Left kidney (tissue), 1 donor: ENCODE measurements at regions not wholly inside any gene's neighbourhood (a gene's known extent, or its start where the extent isn't known, plus 50 kb on each side); places are given as distances from the start of the nearest gene placed in this dataset.
"Not testable (repeated sequence)": the region's sequence is repeated elsewhere in the genome, so short reads cannot be mapped to it uniquely, and the experiment has no call there.

Experiments used
- DNase-seq: peaks from one replicate; pipeline ENCODE4 v3.0.0-alpha.2; 2013

DNA sequence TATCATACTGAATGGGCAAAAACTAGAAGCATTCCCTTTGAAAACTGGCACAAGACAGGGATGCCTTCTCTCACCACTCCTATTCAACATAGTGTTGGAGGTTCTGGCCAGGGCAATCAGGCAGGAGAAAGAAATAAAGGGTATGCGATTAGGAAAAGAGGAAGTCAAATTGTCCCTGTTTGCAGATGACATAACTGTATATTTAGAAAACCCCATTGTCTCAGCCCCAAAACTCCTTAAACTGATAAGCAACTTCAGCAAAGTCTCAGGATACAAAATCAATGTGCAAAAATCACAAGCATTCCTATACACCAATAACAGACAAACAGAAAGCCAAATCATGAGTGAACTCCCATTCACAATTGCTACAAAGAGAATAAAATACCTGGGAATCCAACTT lies 52.5 kb upstream of the CCDC71L start:
- DNase-seq: not testable (repeated sequence)

DNA sequence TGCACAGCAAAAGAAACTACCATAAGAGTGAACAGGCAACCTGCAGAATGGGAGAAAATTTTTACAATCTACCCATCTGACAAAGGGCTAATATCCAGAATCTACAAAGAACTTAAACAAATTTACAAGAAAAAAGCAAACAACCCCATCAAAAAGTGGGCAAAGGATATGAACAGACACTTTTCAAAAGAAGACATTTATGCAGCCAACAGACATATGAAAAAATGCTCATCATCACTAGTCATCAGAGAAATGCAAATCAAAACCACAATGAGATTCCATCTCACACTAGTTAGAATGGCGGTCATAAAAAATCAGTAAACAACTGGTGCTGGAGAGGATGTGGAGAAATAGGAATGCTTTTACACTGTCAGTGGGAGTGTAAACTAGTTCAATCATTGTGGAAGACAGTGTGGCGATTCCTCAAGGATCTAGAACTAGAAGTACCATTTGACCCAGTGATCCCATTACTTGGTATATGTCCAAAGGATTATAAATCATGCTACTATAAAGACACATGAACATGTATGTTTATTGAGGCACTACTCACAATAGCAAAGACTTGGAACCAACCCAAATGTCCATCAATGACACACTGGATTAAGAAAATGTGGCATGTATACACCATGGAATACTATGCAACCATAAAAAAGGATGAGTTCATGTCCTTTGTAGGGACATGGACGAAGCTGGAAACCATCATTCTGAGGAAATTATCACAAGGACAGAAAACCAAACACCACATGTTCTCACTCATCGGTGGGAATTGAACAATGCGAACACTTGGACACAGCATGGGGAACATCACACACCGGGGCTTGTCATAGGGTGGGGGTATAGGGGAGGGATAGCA lies 53.9 kb upstream of the CCDC71L start:
- not testable (repeated sequence) for DNase-seq

DNA sequence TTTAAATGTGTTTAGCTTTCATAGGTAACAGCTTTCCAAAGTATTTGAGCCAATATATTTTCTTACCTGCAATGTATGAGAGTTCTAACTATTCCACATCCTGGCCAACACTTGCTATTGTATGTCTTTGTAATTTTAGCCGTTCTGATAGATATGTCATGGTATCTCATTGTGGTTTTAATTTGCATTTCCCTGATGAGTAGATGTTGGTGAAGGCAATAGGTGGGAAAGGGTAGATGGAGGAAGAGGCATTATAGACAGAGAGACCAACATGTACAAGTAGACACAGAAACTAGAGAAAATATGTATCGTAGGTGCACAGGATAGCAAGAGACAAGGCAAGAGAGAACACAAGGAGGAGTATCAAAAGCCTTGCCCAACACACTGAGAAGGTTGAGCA lies 54.8 kb upstream of the CCDC71L start:
- DNase-seq: no peak

DNA sequence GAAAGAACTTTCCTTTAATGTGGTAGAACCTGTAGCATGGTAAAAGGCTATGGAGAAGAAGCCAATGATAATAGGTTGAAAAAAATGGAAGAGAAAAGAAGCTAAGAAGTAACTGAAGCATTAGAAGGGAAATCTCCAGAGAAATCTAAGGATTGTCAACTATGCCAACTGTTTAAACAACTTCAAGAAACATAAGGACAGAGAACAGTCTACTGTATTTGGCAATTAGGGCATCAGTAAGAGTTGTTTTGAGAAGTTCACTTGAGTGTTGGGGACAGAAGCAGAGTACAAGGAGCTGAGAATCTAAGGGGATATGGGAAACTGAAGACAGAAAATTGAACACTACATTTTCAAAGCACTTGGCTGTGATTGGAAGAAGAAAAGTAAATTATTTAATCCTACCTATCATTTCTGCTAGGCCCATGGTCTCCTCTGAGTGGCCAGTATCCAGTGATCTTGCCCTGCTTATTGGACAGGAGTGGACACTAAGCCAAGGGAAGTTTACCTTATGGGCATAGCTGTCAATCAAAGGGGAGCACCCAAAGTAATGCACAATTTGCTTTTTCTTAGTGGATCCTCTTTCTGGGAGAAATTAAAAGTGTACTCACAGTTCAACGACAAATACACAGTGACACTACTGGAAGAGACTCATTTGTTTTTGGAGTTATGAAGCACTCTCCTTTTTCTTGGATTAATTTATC lies 56.4 kb upstream of the CCDC71L start:
- DNase-seq: no peak

DNA sequence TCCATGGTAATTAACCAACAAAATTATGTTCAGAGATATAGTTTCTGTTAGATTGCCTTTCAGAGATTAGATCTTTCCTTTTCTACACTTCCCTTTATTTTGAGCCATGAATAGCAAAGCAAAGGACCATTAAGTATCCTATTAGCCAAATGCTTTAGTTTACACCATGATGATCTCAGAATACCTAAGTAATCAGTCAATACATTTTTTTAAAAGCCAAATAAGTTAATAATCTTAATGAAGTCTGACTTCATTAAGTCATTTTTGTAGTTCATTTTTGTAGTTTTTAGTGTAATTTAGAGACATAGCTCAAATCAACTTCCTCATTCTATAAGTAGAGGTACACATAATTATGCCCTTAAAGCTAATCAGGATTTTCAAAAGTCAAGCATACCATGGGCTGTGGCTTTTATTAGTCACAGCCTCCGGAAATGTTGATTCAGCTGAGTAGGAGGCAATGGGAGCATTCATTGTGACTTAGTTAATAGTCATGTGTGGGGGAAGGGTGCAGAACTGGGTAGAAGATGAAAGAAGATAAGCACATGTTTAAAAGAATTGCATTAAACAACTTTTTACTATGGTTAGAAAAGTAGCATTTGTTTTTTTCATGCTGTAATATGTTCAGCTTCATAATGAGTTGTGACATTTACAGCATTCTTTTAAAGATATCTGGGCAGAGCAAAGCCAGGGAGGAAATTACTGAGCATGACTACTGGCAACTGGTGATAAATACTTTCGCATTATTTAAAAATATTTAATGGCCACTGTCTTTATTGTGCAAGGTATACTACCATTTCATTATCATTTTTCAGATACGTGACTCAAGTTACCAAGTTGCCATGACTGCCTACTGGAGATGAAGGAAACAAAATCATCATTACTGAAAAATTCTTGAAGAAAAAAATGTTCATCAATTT lies 57.3 kb upstream of the CCDC71L start:
- DNase-seq: peak; percentile 59

GRCh38 chr7:106720641-106721040 lies 59.7 kb upstream of the CCDC71L start:
- DNase-seq: no peak

GRCh38 chr7:106721816-106722785 lies 61.1 kb upstream of the CCDC71L start:
- DNase-seq: no peak

DNA sequence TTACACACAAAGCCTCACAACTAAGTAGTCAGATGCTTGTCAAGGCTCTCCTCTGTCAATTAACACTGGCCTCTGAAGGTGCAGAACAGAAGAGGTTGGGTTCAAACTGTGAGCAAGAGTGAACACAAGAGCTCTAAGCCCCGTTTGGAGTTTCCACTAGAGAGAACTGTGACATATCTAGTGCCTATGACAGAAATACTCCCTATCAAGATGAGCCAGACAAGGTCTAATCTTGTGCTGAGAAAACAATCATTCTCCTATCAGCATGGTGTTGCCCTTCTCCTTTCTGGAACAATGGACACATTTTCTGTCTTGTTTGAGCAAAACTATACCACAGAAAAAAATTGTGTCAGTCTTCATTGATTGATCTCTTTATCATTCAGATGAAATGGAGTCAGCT lies 62.4 kb upstream of the CCDC71L start:
- no peak for DNase-seq

GRCh38 chr7:106729720-106730385 lies 68.9 kb upstream of the CCDC71L start:
- no peak for DNase-seq

DNA sequence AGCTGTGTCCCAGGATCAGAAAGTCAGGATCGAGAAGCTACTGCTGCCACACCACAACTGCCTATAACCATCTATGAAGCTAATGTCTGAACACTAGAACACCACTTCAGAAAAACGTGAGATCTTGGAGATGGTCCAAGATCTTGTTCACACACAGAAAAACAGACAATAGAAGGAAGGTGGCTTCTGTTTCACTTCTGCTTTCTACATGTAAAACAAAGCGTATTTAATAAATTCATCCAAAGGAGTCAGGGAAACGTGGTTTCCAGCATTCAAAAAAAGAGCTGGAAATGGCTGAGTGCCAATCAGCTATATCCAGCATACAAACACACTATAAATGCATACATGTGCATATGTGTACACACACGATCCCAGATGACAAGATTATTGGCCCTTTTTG lies 70.2 kb upstream of the CCDC71L start:
- DNase-seq: no peak

DNA sequence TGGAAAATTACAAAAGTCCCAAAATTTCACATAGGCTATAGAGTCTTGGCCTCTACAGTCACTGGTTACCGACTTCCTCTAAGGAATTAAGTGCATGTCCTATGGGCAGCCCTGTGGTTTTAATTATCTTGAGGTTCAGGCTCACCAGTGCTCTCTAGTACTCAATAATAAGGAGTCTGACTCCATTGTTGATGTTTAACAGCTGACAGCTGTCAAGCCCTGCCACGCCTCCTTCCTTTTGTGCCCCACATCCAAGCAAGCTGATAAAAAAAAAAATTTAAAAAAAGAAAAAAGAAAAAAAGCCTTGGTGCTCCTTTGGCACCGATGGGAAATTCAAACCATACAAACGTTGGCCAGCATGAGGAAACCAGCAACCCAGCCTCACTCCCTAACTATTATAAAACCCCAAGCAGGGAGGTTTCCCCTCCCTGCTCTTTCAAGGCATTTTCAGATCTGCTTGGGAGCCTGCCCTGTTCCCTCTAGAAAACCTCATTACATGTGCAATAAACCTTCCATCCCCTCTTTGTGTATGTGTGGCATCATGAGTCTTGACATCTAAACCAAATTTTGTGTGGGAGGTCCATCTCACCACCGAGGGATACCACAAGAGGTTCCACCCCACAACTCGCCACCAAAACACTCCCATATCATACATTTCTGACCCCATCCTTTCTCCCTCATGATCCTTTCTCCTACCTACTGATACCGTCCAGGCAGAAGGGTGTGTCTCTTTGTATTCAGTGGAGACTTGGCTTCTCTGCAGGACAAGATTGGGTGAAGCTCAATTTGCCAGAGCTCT lies 70.9 kb upstream of the CCDC71L start:
- DNase-seq: no peak

DNA sequence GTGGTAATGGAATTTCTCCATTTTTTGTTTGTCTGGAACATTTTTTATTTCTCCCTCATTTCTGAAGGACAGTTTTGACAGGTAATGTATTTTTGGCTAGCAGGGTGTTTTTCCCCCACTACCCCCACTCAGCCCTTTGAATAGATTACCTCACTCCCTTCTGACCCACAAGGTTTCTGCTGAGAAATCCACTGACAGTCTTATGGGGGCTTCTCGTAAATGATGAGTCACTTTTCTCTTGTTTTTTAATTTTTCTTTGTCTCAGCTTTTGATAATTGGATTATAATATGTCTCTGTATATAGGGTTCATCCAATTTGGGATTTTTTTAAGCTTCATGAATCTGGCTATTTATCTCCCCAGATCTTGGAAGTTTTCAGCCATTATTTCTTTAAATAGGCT lies 74.7 kb upstream of the CCDC71L start:
- DNase-seq: no peak

DNA sequence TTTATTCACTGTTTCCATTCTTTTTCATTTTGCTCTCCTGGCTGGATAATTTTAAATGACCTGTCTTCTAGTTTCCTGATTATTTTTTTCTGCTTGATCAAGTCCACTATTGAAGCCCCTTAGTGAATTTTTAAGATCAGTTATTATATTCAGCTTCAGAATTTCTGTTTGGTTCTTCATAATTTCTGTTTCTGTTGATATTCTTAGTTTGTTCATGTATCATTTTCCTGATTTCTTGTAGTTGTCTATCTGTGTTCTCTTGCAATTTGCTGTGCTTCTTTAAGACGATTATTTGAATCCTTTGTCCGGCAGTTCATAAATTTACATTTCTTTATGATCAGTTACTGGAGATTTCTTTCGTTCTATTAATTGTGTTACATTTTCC lies 75.2 kb upstream of the CCDC71L start:
- DNase-seq: no peak

DNA sequence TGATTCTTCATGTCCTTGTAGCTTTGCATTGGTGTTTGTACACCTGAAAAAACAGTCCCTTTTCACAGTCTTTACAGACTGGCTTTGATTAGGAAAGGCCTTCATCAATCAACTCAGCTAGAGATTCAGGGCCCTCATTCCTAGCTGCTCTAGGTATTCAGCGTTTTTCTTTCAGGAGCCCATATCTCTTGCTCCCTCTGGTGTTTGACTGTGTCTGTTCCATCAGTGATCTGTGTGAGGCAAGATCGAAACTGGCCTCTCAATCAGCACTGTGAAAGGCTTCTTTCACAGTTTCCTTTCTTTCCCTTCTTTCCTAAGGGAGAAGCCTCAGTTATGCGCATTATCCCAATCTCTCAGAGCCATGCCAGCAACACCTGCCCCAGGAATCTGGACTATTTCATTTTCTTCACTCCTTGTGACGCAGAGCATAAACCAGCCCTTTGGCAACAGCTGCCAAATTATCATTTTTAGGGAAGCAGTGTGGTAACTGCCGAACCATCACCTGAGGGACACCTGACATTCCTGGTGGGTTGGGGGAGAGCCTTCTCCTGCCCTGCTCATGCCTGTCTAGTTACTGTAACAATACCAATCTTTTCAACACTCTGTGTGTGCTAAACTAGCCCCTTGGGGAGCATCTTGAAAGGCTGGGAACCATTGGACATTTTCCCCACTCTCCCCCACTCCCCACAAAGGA lies 75.7 kb upstream of the CCDC71L start:
- DNase-seq: no peak

DNA sequence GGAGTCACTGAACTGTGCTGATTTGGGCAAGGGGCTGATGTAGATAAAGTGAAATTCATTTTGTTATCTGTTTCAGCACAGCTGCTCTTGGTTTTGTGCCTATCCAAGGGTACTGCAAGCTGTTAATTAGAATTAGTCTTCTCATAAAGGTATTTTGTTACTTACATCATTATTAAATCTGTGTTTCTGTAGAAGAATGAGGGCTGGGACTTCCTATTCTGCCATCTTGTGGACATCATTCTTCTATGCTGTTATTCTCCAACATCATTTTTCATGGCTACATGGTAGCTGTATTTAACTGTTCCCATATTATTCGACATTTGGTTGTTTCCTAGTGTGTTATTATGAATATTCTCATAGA lies 76.2 kb upstream of the CCDC71L start:
- DNase-seq: no peak

DNA sequence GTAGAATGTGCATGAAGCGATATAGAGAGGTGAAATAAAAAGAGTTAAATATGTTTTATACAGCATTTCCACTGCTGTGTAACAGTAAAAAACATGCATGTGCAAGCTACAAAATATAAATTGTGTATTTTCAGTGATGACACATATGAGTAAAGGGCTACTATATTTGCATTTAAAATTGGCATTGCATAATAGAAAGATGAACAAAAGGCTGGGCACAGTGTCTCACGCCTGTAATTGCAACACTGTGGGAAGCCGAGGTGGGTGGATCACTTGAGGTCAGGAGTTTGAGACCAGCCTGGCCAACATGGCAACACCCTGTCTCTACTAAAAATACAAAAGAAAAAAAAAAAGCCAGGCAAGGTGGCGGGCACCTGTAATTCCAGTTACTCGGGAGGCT lies 79.8 kb upstream of the CCDC71L start:
- DNase-seq: no peak

DNA sequence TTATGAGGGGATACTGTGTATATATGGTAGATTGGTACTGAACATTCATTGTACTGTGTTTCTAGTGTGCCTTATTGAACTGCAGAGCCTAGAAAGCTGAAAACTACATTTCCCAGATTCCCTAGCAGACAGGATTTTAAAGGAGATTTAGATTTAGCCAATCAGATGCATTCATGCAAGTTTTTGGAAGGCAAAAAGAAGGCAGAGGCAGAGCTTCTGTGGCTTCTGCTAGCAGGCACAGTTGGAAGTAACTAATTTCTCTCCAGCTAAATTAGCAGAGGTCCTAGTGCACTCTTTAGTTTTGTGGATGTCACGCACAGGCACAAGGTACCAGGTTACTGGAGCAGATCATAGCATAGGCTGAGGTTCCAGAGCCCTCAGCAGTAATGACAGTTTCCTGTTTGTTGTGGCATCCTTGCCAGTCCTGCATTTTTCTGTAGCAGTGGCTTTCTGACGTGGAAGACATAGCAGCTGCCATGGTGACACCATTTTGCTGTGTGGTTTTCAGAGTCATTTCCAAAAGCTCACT lies 83.7 kb upstream of the CCDC71L start:
- DNase-seq: no peak

GRCh38 chr7:106747301-106747700 lies 86.3 kb upstream of the CCDC71L start:
- not testable (repeated sequence) for DNase-seq

GRCh38 chr7:106747804-106748203 lies 86.8 kb upstream of the CCDC71L start:
- DNase-seq: no peak
